Heart left ventricle (tissue), 16 donors: ENCODE measurements at regions not wholly inside any gene's neighbourhood (a gene's known extent, or its start where the extent isn't known, plus 50 kb on each side); places are given as distances from the start of the nearest gene placed in this dataset.
"Not testable (repeated sequence)": the region's sequence is repeated elsewhere in the genome, so short reads cannot be mapped to it uniquely, and the experiment has no call there.

Experiments
- ATAC-seq, 4 donors: fragments of 200-7000 bp; cut with Tn5 transposase; one replicate each; pipeline ENCODE4 v1.9.1; 2020 to 2022; ENCODE audit warnings: moderate library complexity in 4 of 4, mild to moderate bottlenecking in 3 of 4, moderate number of reproducible peaks in 1 of 4
- DNase-seq, 5 donors: peaks; one replicate each; pipeline ENCODE4 v3.0.0-alpha.2; 2020
- H3K27ac ChIP-seq, 12 donors: fragments of 200-600 bp; sonication (generic) in 4 of 12; one replicate each; pipeline versions ENCODE4 v1.5.0 to v1.8.0; 2016 to 2022; ENCODE audit warnings: mild to moderate bottlenecking in 2 of 12
- H3K27me3 ChIP-seq, 9 donors: fragments of 200-600 bp; sonication (generic) in 2 of 9; one replicate each; pipeline versions ENCODE4 v1.5.1 to v1.8.0; 2016 to 2022; ENCODE audit warnings: mild to moderate bottlenecking in 3 of 9
- H3K36me3 ChIP-seq, 9 donors: fragments of 200-600 bp; sonication (generic) in 2 of 9; one replicate each; pipeline versions ENCODE4 v1.5.0 to v1.8.0; 2018 to 2022; ENCODE audit warnings: mild to moderate bottlenecking in 2 of 9
- H3K4me1 ChIP-seq, 12 donors: fragments of 200-600 bp; sonication (generic) in 4 of 12; one replicate each; pipeline versions ENCODE4 v1.5.0 to v1.8.0; 2016 to 2022; ENCODE audit warnings: mild to moderate bottlenecking in 3 of 12
- H3K4me3 ChIP-seq, 12 donors: fragments of 200-600 bp; sonication (generic) in 4 of 12; one replicate each; pipeline versions ENCODE4 v1.5.0 to v1.8.0; 2017 to 2022; ENCODE audit warnings: mild to moderate bottlenecking in 9 of 12, moderate library complexity in 4 of 12
- H3K9me3 ChIP-seq, 12 donors: fragments of 200-600 bp; sonication (generic) in 4 of 12; one replicate each; pipeline versions ENCODE4 v1.5.0 to v1.8.0; 2016 to 2022; ENCODE audit warnings: mild to moderate bottlenecking in 1 of 12
- CTCF ChIP-seq, 12 donors: fragments of 200-600 bp; sonication (generic) in 4 of 12; IDR thresholded peaks; one replicate each; pipeline versions ENCODE4 v1.5.0 to v1.8.0; 2018 to 2022; ENCODE audit warnings: antibody characterized with exemption in 12 of 12, mild to moderate bottlenecking in 5 of 12
- POLR2A ChIP-seq, 2 donors: fragments of 450-650 bp; IDR thresholded peaks; one replicate each; pipeline ENCODE4 v1.6.1; 2017; ENCODE audit warnings: antibody characterized with exemption in 2 of 2, mild to moderate bottlenecking in 2 of 2, moderate library complexity in 2 of 2
- WGBS, 4 donors: extraction: QIAGEN DNeasy Blood & Tissue Kit in 2 of 4; methylation state at CpG; one replicate each; pipeline versions ENCODE4 v1.1.5 to v1.1.7; 2013 to 2018; 5-methylcytosine and 5-hydroxymethylcytosine counted together
- intact Hi-C, 10 donors: fragments of 100-400 bp; cut with DNase I; formaldehyde crosslinking; loops; one replicate each; pipeline versions ENCODE4 v1.11.1 to v1.14.2; 2022
- donor health status: ischemic (EF 13 %, LVEDD 7.1; RV severe dilation, severe dysfunction).
- donor health status: healthy with polysubstance abuse.
- donor health status: DM: no; HTN: yes; CAD: no.
- donor health status: DM: no; HTN: no; CAD: no.
- donor health status: ischemic (EF 25% LVEDD 6.9; RV normal size, moderate dysfunction).
- donor health status: ischemic (EF 25% LVEDD 5.7; RV mildly dilated, moderate dysfunction).
- donor health status: healthy.
- donor health status: DM: yes; HTN: yes; CAD: no.
- donor health status: ischemic (EF 35%, LVEDD 5.7; RV mildly dilated, moderate dysfunction).
- donor health status: nonischemic (EF 11% LVEDD 7.7; RV severe dilation, severe dysfunction).
- donor health status: DM: yes; HTN: yes; CAD: no.
- donor health status: PGD.
- donor health status: ischemic (EF 29% LVEDD 5.4; RV normal size, mild dysfunction).
- donor health status: nonischemic (EF 23%, LVEDD 6.1; RV moderate dilation, normal function).

DNA sequence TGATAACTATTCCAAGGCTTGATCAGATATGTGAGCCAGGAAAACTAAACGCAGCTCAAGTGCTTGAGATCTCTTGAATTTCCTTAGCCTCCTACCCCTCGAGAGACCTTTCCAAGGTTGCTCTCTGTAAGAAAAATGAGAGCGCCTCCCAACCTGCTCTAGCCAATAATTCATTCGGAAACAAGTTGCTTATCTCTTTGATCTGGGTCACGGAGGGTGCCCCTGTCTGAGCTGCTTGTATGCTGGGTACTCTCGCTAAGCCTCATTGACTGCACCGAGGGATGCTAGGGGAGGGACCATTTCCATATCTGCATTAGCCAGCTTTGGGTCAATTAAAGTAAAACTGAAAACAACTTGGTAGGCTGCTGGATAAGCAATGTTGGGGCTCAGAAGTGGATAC, 70.1 kb upstream of the SHISA6 start:
- no peak for ATAC-seq
- intact Hi-C loops = no loop called here
- H3K27ac ChIP-seq = no peak overlapping the region
- 50 to 58% (median 52%) methylated on average over 7 of the region's 7 CpGs for WGBS, 4 donors
- H3K9me3 ChIP-seq = peaks cover 0 to 16% (median 0%) of the 10 kb centered on the region in 12 donors
- TF ChIP-seq CTCF (IDR thresholded peaks at IDR 0.05) (no peak), POLR2A (IDR thresholded peaks at IDR 0.05) (no peak)
- H3K36me3 ChIP-seq = no peaks in the 10 kb centered on the region
- peaks cover 0 to 11% (median 0%) of the 10 kb centered on the region in 9 donors for H3K27me3 ChIP-seq
- H3K4me3 ChIP-seq = no peak overlapping the region
- no peaks in the 10 kb centered on the region for H3K4me1 ChIP-seq
- DNase-seq = no peak

DNA sequence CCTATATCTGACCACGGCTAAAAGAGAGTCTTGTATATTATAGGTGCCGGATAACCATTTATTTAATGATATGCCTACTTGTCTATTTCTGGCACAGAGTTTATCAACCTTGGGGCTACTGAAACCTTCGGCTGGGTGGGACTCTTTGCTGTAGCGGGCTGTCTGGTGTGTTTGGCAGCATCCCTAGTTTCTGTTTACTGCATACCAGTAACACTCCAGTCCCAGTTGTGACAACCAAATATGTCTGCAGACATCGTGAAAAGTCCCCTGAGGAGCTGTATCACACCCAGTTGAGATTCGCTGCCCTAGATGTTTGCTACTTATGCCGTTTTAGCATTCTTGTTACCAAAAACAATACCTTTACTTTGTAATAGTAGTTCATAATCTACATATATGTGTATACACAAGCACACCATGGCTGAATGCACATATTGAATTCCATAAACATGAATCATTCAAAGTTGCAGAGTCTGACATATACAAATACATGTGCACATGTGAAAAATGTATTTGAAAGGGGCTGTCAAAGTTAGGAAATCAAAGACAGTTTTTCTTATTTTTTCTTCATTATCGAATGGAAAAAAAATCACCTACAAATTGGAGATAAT, 89.1 kb upstream of the SHISA6 start:
- DNase-seq (no peak), ATAC-seq (no peak)
- H3K9me3 ChIP-seq = no peaks in the 10 kb centered on the region
- intact Hi-C loops = no loop called here
- no peaks in the 10 kb centered on the region for H3K36me3 ChIP-seq
- H3K4me3 ChIP-seq = no peak overlapping the region
- TF ChIP-seq POLR2A (IDR thresholded peaks at IDR 0.05) (no peak), CTCF (IDR thresholded peaks at IDR 0.05) (no peak)
- peaks cover 0 to 19% (median 0%) of the 10 kb centered on the region in 9 donors for H3K27me3 ChIP-seq
- no peaks in the 10 kb centered on the region for H3K4me1 ChIP-seq
- WGBS, 4 donors = 71 to 82% (median 78%) methylated on average over 8 of the region's 8 CpGs
- H3K27ac ChIP-seq = no peak overlapping the region

GRCh38 chr17:11150906-11151511, 90.0 kb upstream of the SHISA6 start:
- H3K4me1 ChIP-seq, H3K9me3 ChIP-seq, H3K36me3 ChIP-seq, intact Hi-C loops, DNase-seq, ATAC-seq, H3K4me3 ChIP-seq, H3K27ac ChIP-seq: not testable (repeated sequence)
- peaks cover 0 to 19% (median 0%) of the 10 kb centered on the region in 9 donors for H3K27me3 ChIP-seq
- WGBS, 4 donors = 88 to 93% (median 91%) methylated on average over 19 of the region's 19 CpGs

DNA sequence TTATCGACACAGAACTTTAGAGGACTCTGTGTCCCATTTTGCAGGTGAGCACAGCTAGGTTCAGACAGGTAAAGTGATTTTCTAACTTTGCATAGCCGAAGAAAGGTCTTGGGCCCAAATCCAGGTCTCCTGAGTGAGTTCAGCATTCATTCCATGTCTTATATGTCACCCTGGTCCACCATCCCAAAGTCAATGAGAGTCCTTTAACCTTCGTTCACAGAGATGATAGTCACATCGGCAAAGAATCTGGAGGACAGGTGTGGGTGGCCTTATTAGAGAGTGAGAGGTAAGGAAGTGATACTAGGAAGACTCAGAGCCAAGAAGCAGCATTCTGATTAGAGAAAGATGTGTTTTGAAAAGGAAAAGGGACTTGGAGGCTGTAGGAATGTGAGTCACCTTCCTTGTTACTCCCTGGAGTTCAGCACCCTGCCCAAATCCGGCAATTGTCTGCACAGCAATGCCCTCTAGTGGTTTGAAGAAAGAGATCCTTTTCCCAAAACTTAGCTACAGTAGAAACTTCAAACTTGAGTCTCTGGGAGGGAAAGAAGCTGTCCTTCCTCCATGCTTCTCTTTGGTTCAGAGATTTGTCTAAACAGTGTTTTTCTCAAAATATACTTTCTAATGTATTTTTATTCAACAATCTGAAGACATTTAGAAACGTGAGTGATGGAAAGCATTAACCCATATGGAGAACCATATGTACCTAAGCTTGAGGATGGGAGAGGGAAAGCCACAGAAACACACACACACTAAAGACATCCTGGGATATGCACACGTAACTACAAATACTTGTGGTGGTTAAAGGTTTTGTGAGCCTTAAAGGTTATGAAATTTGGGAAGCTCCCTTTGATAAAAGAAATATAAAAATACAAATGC, 96.4 kb upstream of the SHISA6 start:
- H3K4me3 ChIP-seq = no peak overlapping the region
- H3K36me3 ChIP-seq = no peaks in the 10 kb centered on the region
- H3K9me3 ChIP-seq = peaks cover 0 to 3% (median 0%) of the 10 kb centered on the region in 12 donors
- TF ChIP-seq CTCF (IDR thresholded peaks at IDR 0.05) = peak in 11 of 12 donors; percentile 45 to 75 (median 62)
- no peak for TF ChIP-seq POLR2A (IDR thresholded peaks at IDR 0.05)
- DNase-seq = peak in 2 of 5 donors; percentile 25 to 36
- ATAC-seq = peak in 3 of 4 donors; percentile 52 to 62 (median 57)
- intact Hi-C loops = loop anchor here (2.0 to 10.0 kb wide), 7 partner anchors 266 to 843 kb away; partner anchors contain the start of gene TMEM220 (in 1 of the 10)
- peaks cover 0 to 9% (median 0%) of the 10 kb centered on the region in 9 donors for H3K27me3 ChIP-seq
- H3K27ac ChIP-seq = no peak overlapping the region
- no peaks in the 10 kb centered on the region for H3K4me1 ChIP-seq
- 35 to 44% (median 39%) methylated on average over 7 of the region's 7 CpGs for WGBS, 4 donors
